ENCODE measurements at regions not wholly inside any gene's neighbourhood (a gene's known extent, or its start where the extent isn't known, plus 50 kb on each side); places are given as distances from the start of the nearest gene placed in this dataset.
"Not testable (repeated sequence)": the region's sequence is repeated elsewhere in the genome, so short reads cannot be mapped to it uniquely, and the experiment has no call there.

DNA sequence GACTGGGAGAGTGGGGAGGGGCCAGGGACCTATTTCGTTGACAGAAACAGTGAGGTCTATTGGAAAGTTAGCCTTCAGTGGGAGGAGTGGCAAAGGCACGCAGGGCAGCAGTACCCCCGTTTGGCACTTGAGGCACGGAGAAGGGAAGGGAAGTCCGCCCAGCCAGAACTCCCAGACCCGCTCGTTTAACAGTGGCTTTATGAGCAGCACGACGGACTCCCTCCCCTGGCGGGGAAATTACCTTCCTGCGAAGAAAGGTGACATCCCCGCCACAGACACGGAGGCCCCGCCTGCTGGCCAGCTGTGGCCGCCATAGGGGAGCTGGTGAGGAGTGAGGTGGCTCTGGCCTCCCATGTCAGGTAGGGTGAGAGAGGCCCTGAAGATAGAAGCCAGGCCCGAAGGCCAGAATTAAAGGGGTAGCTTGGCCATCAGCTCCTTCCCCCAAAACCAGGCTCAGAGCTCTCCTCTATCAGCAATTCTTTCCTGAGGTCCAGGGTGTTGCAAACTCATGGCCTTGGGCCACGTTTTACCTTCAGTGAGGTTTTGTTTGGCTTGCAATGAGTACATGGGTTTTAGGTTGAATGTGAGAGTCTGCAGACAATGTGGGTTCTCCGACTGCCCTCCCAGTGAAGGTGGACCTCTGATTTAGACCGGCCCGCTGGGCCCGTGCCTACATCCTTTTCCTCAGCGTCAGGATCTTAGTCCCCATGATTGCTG lies 123.7 kb downstream of the MRPL14 start:
- 45% methylated on average over 22 of the region's 22 CpGs for WGBS
- peak in 1 of 9 donors; percentile 20 for DNase-seq (ENCODE audit: low read depth in 6 of 9, low spot score in 9 of 9)

DNA sequence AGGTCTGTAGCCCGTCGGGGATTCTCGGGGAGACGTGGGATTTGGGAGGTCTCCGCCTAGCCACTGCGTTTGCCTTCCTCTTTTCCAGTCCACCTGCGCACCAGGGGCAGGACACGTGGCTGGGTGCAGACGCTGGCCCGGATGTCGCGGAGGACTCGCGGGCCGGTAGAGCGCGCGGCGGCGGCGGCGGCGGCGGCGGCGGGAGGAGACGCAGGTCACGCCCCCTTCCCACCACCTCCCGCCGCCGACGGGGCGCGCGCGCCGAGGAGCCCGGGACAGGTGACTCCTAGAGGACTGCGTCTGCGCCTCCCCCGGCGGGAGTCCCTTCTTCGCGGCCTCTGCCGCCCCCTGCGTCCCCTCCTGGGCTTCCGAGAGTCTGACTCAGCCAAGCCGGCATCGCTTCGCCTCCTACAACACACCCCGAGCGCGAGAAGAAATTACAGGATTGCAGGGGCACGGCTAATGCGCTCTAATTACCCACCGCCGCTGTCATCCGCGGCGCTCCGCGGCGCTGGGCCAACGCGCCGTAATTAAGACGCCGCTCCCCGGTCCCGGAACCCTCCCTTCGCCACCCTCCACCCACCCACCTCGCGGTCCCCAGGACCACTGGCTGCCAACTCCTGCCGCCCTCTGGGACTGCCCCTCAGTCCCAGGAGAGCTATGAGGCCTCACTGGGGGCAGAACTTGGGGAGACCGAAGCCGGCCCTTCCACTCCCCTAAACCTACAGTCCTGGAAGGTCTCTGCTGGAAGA lies 124.5 kb downstream of the MRPL14 start:
- peak overlapping the region; percentile 30 to 38 for H3K4me3 ChIP-seq (ENCODE audit: low read length in 2 of 2)
- no peaks in the 10 kb centered on the region for H3K36me3 ChIP-seq (ENCODE audit: control insufficient read depth in 2 of 2, insufficient read depth in 2 of 2, low read length in 1 of 2)
- H3K4me1 ChIP-seq (ENCODE audit: control insufficient read depth in 2 of 2, insufficient read depth in 2 of 2, low read length in 2 of 2) = peaks cover 5 to 46% of the 10 kb centered on the region in 2 donors
- peak in 6 of 9 donors; percentile 27 to 73 (median 51) for DNase-seq (ENCODE audit: low read depth in 6 of 9, low spot score in 9 of 9)
- H3K9me3 ChIP-seq (ENCODE audit: control insufficient read depth in 2 of 2, insufficient read depth in 1 of 2, low read length in 1 of 2) = peaks cover 0 to 12% of the 10 kb centered on the region in 2 donors
- WGBS = 1% methylated on average over 76 of the region's 76 CpGs
- H3K27me3 ChIP-seq (ENCODE audit: control insufficient read depth in 2 of 2, insufficient read depth in 1 of 2, low read length in 1 of 2) = peaks cover 25 to 45% of the 10 kb centered on the region in 2 donors
- H3K27ac ChIP-seq (ENCODE audit: low read depth in 1 of 2, low read length in 1 of 2) = no peak overlapping the region

More for the DNA sequence above, 123.7 kb downstream of the MRPL14 start:
- peaks cover 5 to 53% of the 10 kb centered on the region in 2 donors for H3K4me1 ChIP-seq (ENCODE audit: control insufficient read depth in 2 of 2, insufficient read depth in 2 of 2, low read length in 2 of 2)
- no peak overlapping the region for H3K27ac ChIP-seq (ENCODE audit: low read depth in 1 of 2, low read length in 1 of 2)
- peaks cover 0 to 12% of the 10 kb centered on the region in 2 donors for H3K9me3 ChIP-seq (ENCODE audit: control insufficient read depth in 2 of 2, insufficient read depth in 1 of 2, low read length in 1 of 2)
- H3K4me3 ChIP-seq (ENCODE audit: low read length in 2 of 2) = peak overlapping the region in 1 of 2 donors; percentile 38
- H3K36me3 ChIP-seq (ENCODE audit: control insufficient read depth in 2 of 2, insufficient read depth in 2 of 2, low read length in 1 of 2) = no peaks in the 10 kb centered on the region
- H3K27me3 ChIP-seq (ENCODE audit: control insufficient read depth in 2 of 2, insufficient read depth in 1 of 2, low read length in 1 of 2) = peaks cover 25 to 45% of the 10 kb centered on the region in 2 donors

DNA sequence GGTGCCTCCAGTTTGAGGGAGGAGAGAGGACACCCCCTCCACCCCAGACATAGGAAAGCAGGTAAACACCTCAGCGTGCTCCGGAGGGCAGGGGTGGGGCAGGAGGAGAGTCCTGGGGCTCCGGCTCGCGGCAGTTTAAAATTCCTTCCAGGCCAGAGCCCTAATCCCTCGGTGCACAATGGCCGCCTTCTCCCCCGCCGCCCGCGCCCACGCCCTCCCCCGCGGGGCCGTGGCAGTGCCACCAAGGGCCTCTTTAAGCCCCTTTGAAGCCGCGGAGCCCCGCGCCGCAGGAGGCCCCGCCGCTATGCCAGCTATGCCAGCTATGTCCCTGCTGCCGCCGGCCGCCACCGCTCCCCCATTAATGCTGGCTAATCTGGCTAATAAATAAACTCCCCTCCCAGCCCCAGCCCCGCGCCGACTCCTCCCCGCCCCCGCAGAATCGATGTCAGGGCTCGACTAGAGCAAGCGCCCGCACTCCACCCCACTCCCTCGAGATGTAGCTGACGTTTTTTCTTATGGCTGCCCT lies 125.1 kb downstream of the MRPL14 start:
- no peak for DNase-seq (ENCODE audit: low read depth in 6 of 9, low spot score in 9 of 9)
- WGBS = 9% methylated on average over 37 of the region's 37 CpGs
- H3K36me3 ChIP-seq (ENCODE audit: control insufficient read depth in 2 of 2, insufficient read depth in 2 of 2, low read length in 1 of 2) = no peaks in the 10 kb centered on the region
- H3K27ac ChIP-seq (ENCODE audit: low read depth in 1 of 2, low read length in 1 of 2) = no peak overlapping the region
- H3K4me3 ChIP-seq (ENCODE audit: low read length in 2 of 2) = peak overlapping the region; percentile 30 to 38
- peaks cover 25 to 45% of the 10 kb centered on the region in 2 donors for H3K27me3 ChIP-seq (ENCODE audit: control insufficient read depth in 2 of 2, insufficient read depth in 1 of 2, low read length in 1 of 2)
- peaks cover 0 to 12% of the 10 kb centered on the region in 2 donors for H3K9me3 ChIP-seq (ENCODE audit: control insufficient read depth in 2 of 2, insufficient read depth in 1 of 2, low read length in 1 of 2)
- peaks cover 5 to 44% of the 10 kb centered on the region in 2 donors for H3K4me1 ChIP-seq (ENCODE audit: control insufficient read depth in 2 of 2, insufficient read depth in 2 of 2, low read length in 2 of 2)

DNA sequence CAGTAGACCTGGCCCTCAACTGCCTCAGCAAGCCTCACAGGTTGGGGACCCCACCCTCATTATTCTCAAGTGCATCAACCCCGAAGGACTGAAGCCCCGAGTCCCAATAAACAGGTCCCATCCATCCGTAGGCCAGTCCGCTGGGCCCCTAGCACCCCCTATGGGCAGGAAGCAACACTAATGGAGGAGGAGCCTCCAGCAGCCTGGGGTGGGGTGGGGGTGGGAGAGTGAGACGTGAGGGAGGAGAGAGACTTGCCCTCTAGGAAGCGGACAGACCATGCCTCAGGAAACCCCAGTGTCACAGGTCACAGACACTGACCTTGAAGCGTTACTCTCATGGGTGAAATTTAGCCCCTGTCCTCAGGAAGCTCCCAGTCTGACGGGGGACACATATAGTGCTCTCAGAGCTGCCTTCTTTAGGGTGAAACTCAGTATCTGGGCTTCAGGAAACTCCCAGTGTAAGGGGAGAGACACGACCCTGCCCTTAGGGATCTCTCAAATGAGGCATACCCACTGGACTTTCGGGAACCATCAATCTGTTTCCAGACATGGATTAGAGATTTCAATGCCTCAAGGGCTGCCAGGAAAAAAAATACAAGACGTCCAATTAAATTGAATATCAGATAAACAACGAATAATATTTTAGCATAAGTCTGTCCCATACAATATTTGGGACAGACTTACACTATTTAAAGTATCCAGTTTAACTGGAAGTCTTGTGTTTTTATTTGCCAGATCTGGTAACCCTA lies 125.8 kb downstream of the MRPL14 start:
- WGBS = 65% methylated on average over 12 of the region's 12 CpGs
- peaks cover 25 to 45% of the 10 kb centered on the region in 2 donors for H3K27me3 ChIP-seq (ENCODE audit: control insufficient read depth in 2 of 2, insufficient read depth in 1 of 2, low read length in 1 of 2)
- peak overlapping the region in 1 of 2 donors; percentile 68 for H3K27ac ChIP-seq (ENCODE audit: low read depth in 1 of 2, low read length in 1 of 2)
- peaks cover 5 to 41% of the 10 kb centered on the region in 2 donors for H3K4me1 ChIP-seq (ENCODE audit: control insufficient read depth in 2 of 2, insufficient read depth in 2 of 2, low read length in 2 of 2)
- H3K4me3 ChIP-seq (ENCODE audit: low read length in 2 of 2) = no peak overlapping the region
- peaks cover 0 to 12% of the 10 kb centered on the region in 2 donors for H3K9me3 ChIP-seq (ENCODE audit: control insufficient read depth in 2 of 2, insufficient read depth in 1 of 2, low read length in 1 of 2)
- DNase-seq (ENCODE audit: low read depth in 6 of 9, low spot score in 9 of 9) = peak in 2 of 9 donors; percentile 25 to 46
- H3K36me3 ChIP-seq (ENCODE audit: control insufficient read depth in 2 of 2, insufficient read depth in 2 of 2, low read length in 1 of 2) = no peaks in the 10 kb centered on the region

DNA sequence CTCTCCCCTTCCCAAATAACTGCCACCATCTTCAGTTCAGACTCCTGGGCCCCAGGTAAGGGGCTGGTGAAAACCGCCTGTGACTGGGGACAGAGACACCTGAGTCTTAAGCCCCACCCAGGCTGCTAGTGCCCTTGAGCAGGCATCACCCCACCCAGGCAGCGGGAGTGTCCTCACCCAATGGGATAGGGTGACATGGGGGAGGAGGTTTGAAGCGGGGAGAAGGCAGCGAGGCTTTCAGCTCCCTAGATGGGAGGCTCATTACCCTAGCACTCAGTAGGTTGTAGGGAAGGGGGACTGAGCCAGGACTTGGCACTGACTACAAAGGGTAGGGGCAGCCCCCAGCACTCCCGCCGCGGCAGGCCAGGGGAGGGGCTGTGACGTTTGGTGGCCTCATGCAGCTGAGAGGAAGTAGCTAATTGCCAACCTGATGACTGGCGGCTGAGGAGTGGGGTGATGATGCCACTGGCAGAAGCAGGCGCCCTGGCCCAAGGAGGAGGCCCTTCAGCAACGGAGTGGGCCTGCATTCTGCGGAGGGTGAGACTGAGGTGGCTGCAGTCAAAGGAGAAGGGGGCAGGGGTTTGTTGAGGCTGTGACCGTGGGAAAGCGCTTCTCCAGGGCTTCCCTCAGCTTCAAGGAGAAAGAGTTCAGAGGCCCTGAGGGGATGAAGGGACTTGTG lies 126.9 kb downstream of the MRPL14 start:
- Histone ChIP-seq H3K4me3 (ENCODE audit: low read length in 2 of 2) (no peak overlapping the region), H3K27ac (ENCODE audit: low read depth in 1 of 2, low read length in 1 of 2) (peak overlapping the region in 1 of 2 donors; percentile 68), H3K36me3 (ENCODE audit: control insufficient read depth in 2 of 2, insufficient read depth in 2 of 2, low read length in 1 of 2) (no peaks in the 10 kb centered on the region), H3K4me1 (ENCODE audit: control insufficient read depth in 2 of 2, insufficient read depth in 2 of 2, low read length in 2 of 2) (peaks cover 5 to 41% of the 10 kb centered on the region in 2 donors), H3K9me3 (ENCODE audit: control insufficient read depth in 2 of 2, insufficient read depth in 1 of 2, low read length in 1 of 2) (peaks cover 0 to 12% of the 10 kb centered on the region in 2 donors), H3K27me3 (ENCODE audit: control insufficient read depth in 2 of 2, insufficient read depth in 1 of 2, low read length in 1 of 2) (peaks cover 23 to 43% of the 10 kb centered on the region in 2 donors)
- 46% methylated on average over 14 of the region's 14 CpGs for WGBS
- peak in 4 of 9 donors; percentile 19 to 62 (median 46) for DNase-seq (ENCODE audit: low read depth in 6 of 9, low spot score in 9 of 9)

DNA sequence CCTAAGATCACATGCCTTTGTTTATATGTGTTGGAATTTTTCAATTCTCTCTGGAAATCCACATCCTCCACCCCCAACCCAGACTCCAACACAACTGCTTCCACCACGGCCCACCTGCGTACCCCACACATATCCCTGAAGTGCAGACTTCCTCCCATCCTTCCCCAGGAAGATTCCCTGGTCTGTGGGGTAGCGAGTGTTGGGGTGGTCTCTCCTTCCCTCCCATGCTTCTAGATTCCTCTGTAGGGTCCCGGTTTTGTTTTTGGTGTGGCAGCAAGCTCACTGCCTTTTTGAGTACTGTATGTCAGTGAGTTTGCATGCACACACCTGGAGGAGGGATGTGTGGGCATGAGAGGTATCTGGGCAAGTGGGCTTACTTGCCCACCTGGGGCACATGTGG lies 127.6 kb downstream of the MRPL14 start:
- Histone ChIP-seq H3K4me1 (ENCODE audit: control insufficient read depth in 2 of 2, insufficient read depth in 2 of 2, low read length in 2 of 2) (peaks cover 5 to 41% of the 10 kb centered on the region in 2 donors), H3K4me3 (ENCODE audit: low read length in 2 of 2) (no peak overlapping the region), H3K36me3 (ENCODE audit: control insufficient read depth in 2 of 2, insufficient read depth in 2 of 2, low read length in 1 of 2) (no peaks in the 10 kb centered on the region), H3K27me3 (ENCODE audit: control insufficient read depth in 2 of 2, insufficient read depth in 1 of 2, low read length in 1 of 2) (peaks cover 21 to 36% of the 10 kb centered on the region in 2 donors), H3K9me3 (ENCODE audit: control insufficient read depth in 2 of 2, insufficient read depth in 1 of 2, low read length in 1 of 2) (peaks cover 0 to 12% of the 10 kb centered on the region in 2 donors), H3K27ac (ENCODE audit: low read depth in 1 of 2, low read length in 1 of 2) (no peak overlapping the region)
- no peak for DNase-seq (ENCODE audit: low read depth in 6 of 9, low spot score in 9 of 9)
- 95% methylated on average over 4 of the region's 4 CpGs for WGBS

DNA sequence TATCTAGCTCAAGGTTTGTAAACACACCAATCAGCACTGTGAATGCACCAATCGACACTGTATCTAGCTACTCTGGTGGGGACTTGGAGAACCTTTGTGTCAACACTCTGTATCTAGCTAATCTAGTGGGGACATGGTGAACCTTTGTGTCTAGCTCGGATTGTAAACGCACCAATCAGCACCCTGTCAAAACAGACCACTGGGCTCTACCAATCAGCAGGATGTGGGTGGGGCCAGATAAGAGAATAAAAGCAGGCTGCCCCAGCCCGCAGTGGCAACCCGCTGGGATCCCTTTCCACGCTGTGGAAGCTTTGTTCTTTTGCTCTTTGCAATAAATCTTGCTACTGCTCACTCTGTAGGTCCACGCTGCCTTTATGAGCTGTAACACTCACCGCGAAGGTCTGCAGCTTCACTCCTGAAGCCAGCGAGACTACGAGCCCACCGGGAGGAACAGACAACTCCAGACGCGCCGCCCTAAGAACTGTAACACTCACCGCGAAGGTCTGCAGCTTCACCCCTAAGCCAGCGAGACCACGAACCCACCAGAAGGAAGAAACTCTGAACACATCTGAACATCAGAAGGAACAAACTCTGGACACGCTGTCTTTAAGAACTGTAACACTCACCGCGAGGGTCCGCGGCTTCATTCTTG lies 128.5 kb downstream of the MRPL14 start:
- 66% methylated on average over 24 of the region's 24 CpGs for WGBS
- H3K36me3 ChIP-seq (ENCODE audit: control insufficient read depth in 2 of 2, insufficient read depth in 2 of 2, low read length in 1 of 2); H3K27ac ChIP-seq (ENCODE audit: low read depth in 1 of 2, low read length in 1 of 2); H3K4me3 ChIP-seq (ENCODE audit: low read length in 2 of 2); DNase-seq (ENCODE audit: low read depth in 6 of 9, low spot score in 9 of 9): not testable (repeated sequence)
- Histone ChIP-seq H3K4me1 (ENCODE audit: control insufficient read depth in 2 of 2, insufficient read depth in 2 of 2, low read length in 2 of 2) (peaks cover 5 to 41% of the 10 kb centered on the region in 2 donors), H3K9me3 (ENCODE audit: control insufficient read depth in 2 of 2, insufficient read depth in 1 of 2, low read length in 1 of 2) (peaks cover 0 to 12% of the 10 kb centered on the region in 2 donors), H3K27me3 (ENCODE audit: control insufficient read depth in 2 of 2, insufficient read depth in 1 of 2, low read length in 1 of 2) (peaks cover 19 to 27% of the 10 kb centered on the region in 2 donors)

Measured in thymus (tissue), 11 donors.